Stimulated activated naive B cell treated with anti-CD40 and anti-IgM and Interleukin-4, amounts not matched to agents 10 μg/mL and 1 μg/mL and 100 μg/mL, for 72 hours (primary cell): ENCODE measurements at regions not wholly inside any gene's neighbourhood (a gene's known extent, or its start where the extent isn't known, plus 50 kb on each side); places are given as distances from the start of the nearest gene placed in this dataset.
A peak's percentile ranks its signal among the peaks of the same experiment; 100 is the strongest.
"Not testable (repeated sequence)": the region's sequence is repeated elsewhere in the genome, so short reads cannot be mapped to it uniquely, and the experiment has no call there.

Source experiments
- ATAC-seq, 2 donors: fragments of 150-1000 bp; cut with Tn5 transposase; replicated peaks; 2 replicates each; pipeline ENCODE4 v1.10.0; 2021; ENCODE audit warnings: moderate library complexity in 1 of 2
- DNase-seq: peaks from one replicate; pipeline ENCODE4 v3.0.0; 2021
- H3K27ac Mint-ChIP-seq: one replicate; pipeline ENCODE4 v1.8.0; 2022; ENCODE audit warnings: mild to moderate bottlenecking, mixed read lengths
- H3K27me3 Mint-ChIP-seq, 2 donors: one replicate each; pipeline ENCODE4 v1.8.0; 2022; ENCODE audit warnings: mixed read lengths in 2 of 2
- H3K36me3 Mint-ChIP-seq, 2 donors: one replicate each; pipeline ENCODE4 v1.8.0; 2022; ENCODE audit warnings: mixed read lengths in 2 of 2, mild to moderate bottlenecking in 1 of 2
- H3K4me1 Mint-ChIP-seq, 2 donors: one replicate each; pipeline ENCODE4 v1.8.0; 2022; ENCODE audit warnings: mixed read lengths in 2 of 2, mild to moderate bottlenecking in 1 of 2
- H3K4me3 Mint-ChIP-seq, 2 donors: one replicate each; pipeline ENCODE4 v1.8.0; 2022; ENCODE audit warnings: mild to moderate bottlenecking in 2 of 2, mixed read lengths in 2 of 2, moderate library complexity in 1 of 2
- H3K9me3 Mint-ChIP-seq, 2 donors: one replicate each; pipeline ENCODE4 v1.8.0; 2022; ENCODE audit warnings: mixed read lengths in 2 of 2, mild to moderate bottlenecking in 1 of 2

DNA sequence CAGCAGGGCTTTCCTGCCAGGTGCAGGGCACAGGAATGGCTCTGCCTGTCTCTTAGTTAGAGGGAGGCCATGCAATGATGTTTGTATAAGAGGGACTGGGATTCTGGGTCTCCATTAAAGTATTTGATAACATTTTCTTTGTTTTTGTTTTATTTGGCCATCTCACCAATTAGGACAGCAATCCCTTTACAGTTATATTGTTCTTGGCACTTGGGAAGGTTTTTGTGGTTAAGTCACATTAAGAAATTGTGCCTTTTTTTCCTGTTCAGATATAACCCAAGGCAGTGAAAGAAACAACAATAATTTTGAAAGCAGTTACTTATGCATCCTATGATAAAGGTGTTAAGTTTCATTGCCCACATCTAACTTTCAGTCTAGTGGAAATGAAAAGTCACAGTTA is 237.4 kb upstream of the PRSS58 start:
- H3K36me3 Mint-ChIP-seq, H3K4me3 Mint-ChIP-seq, H3K27ac Mint-ChIP-seq, ATAC-seq, DNase-seq, H3K9me3 Mint-ChIP-seq: not testable (repeated sequence)
- Mint-ChIP-seq H3K27me3 (peaks cover 31 to 36% of the 10 kb centered on the region in 2 donors), H3K4me1 (peaks cover 4 to 11% of the 10 kb centered on the region in 2 donors)

DNA sequence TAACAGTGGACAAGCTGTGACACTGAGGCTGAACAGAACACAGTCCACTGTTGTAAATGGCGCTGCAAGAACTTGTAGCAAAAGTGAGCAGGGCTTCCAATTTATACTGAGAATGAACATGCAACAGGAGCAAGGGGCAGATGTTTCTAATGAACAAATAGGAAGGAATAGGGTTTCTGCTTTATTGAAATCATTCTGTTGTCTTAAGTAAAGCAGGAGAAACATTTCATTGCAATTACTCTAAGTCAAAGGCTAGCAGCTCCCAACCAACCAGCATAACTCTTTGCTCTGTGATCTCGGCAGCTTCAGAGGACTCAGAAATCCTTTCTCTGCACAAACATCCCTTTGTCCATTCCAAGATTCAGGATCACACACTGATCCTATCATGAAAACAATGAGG is 236.2 kb upstream of the PRSS58 start:
- H3K9me3 Mint-ChIP-seq: no peaks in the 10 kb centered on the region
- H3K4me1 Mint-ChIP-seq: peaks cover 4 to 7% of the 10 kb centered on the region in 2 donors
- no peak overlapping the region for H3K4me3 Mint-ChIP-seq
- ATAC-seq (no peak), DNase-seq (no peak)
- no peak overlapping the region for H3K27ac Mint-ChIP-seq
- H3K27me3 Mint-ChIP-seq: peaks cover 33 to 42% of the 10 kb centered on the region in 2 donors
- H3K36me3 Mint-ChIP-seq: no peaks in the 10 kb centered on the region

DNA sequence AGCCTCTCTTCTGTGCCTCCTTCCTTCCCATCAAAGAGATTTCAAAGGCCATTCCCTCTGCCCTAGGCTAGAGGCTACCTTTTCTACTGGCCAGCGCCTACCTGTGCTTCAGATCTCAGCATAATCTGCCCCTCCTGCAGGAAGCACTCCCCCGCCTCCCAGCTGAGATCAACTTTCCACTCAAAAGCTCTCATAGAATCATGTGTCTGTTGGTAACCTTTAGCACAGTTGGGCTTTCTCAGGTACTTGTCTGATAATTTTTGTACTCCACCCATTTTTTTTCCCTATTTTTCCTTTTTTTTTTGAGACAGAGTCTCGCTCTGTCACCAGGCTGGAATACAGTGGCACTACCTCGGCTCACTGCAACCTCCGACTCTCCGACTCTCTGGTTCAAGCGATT is 231.0 kb upstream of the PRSS58 start:
- Mint-ChIP-seq H3K4me1 (peaks cover 11 to 22% of the 10 kb centered on the region in 2 donors), H3K4me3 (no peak overlapping the region), H3K27ac (no peak overlapping the region), H3K9me3 (no peaks in the 10 kb centered on the region), H3K36me3 (no peaks in the 10 kb centered on the region), H3K27me3 (peaks cover 20 to 42% of the 10 kb centered on the region in 2 donors)
- ATAC-seq (no peak), DNase-seq (no peak)

DNA sequence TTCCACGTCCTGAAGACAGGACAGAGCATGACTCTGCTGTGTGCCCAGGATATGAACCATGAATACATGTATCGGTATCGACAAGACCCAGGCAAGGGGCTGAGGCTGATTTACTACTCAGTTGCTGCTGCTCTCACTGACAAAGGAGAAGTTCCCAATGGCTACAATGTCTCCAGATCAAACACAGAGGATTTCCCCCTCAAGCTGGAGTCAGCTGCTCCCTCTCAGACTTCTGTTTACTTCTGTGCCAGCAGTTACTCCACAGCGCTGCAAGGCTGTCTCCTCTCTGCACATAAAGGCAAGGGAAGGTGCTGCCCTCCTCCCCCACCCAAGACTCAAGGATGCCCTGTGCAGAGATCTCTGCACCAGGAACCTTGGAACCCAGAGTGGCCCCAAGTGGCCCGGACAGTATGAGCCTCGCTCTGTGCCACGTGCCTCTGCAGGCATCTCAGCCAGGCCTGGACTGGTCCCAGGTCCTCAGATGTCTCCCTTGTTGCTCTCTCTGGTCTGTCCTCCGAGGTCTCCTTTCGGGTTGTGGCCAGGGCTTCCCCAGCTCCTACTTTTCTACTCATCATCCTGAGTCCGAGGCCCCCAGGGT is 230.3 kb upstream of the PRSS58 start:
- DNase-seq (no peak), ATAC-seq (peak in 1 of 2 donors; percentile 36)
- Mint-ChIP-seq H3K4me1 (peaks cover 14 to 27% of the 10 kb centered on the region in 2 donors), H3K36me3 (no peaks in the 10 kb centered on the region), H3K27ac (no peak overlapping the region), H3K4me3 (no peak overlapping the region), H3K27me3 (peaks cover 20 to 42% of the 10 kb centered on the region in 2 donors), H3K9me3 (no peaks in the 10 kb centered on the region)

DNA sequence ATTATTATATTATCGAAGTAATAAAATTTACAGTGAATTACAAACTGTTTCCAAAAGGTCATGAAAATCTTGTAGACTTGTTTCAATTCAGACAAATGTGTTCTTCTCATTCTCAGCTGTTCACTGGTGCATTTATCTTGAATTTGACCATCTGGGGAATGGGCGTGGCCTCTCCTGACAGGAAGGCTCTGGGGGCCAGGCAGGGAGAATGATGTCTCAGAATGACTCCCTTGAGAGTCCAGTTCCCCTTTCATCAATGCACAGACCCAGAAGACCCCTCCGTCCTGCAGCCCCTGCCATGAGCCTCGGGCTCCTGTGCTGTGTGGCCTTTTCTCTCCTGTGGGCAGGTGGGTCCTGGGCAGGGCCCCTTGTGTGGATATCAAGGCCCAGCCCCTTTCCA is 229.7 kb upstream of the PRSS58 start:
- peak; percentile 56 to 63 for ATAC-seq
- DNase-seq, H3K4me3 Mint-ChIP-seq, H3K9me3 Mint-ChIP-seq, H3K36me3 Mint-ChIP-seq, H3K27ac Mint-ChIP-seq: not testable (repeated sequence)
- Mint-ChIP-seq H3K4me1 (peaks cover 18 to 33% of the 10 kb centered on the region in 2 donors), H3K27me3 (peaks cover 20 to 42% of the 10 kb centered on the region in 2 donors)

DNA sequence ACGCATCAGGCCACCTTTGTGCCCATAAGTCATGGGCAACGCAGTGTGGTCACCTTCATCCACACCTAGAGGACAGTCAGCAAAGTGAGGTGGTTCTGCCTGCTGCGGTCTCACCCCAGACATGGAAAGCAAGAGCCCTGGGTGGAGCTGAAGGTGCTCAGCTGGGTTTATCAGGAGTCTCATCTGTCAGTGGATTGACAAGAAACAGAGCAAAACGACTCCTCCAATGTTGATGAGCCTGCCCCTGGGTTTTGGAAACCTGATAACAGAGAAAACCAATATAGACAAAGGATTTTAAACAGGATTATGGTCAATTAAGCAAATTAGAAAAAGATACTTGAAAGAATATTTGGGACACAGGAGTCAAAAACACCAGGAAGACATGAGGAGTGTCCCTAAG is 229.3 kb upstream of the PRSS58 start:
- H3K4me3 Mint-ChIP-seq: no peak overlapping the region
- no peaks in the 10 kb centered on the region for H3K36me3 Mint-ChIP-seq

DNA sequence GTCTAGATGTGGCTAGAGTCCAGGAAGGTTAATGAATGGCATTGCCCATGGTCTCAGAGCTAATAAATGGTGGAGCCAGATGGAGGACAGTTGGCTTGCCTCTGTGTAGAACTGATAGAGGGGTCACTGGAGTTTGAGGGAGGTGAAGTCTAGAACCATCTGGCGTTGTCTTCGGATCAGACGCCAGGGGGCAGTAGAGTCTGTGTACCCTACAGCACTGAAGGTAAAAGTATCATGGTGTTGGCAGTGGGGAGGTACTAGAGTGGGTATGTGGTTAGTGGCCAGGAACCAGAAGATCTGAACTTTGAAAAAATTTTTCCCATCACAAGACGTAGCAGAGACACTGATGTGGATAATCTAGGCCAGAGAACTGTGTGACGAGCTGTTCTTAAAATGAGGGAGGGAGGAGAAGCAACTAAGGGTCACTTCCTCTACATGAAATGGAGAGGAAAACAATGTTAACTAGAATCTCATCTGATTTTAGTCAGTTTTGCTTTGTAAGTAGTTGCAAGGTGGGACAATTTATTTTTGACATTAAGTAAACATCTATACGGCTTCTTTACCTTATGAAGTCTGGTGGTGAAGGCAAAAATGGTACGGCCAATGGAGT is 227.9 kb upstream of the PRSS58 start:
- H3K36me3 Mint-ChIP-seq: no peaks in the 10 kb centered on the region
- H3K4me3 Mint-ChIP-seq: no peak overlapping the region
- DNase-seq: no peak
- H3K4me1 Mint-ChIP-seq: peaks cover 21 to 35% of the 10 kb centered on the region in 2 donors
- no peak overlapping the region for H3K27ac Mint-ChIP-seq
- ATAC-seq: no peak
- H3K9me3 Mint-ChIP-seq: no peaks in the 10 kb centered on the region
- H3K27me3 Mint-ChIP-seq: peaks cover 20 to 31% of the 10 kb centered on the region in 2 donors

More for the DNA sequence above, 229.3 kb upstream of the PRSS58 start:
- ATAC-seq (no peak), DNase-seq (no peak)
- no peaks in the 10 kb centered on the region for H3K9me3 Mint-ChIP-seq
- H3K27ac Mint-ChIP-seq: no peak overlapping the region
- H3K27me3 Mint-ChIP-seq: peaks cover 20 to 42% of the 10 kb centered on the region in 2 donors
- peaks cover 18 to 35% of the 10 kb centered on the region in 2 donors for H3K4me1 Mint-ChIP-seq

DNA sequence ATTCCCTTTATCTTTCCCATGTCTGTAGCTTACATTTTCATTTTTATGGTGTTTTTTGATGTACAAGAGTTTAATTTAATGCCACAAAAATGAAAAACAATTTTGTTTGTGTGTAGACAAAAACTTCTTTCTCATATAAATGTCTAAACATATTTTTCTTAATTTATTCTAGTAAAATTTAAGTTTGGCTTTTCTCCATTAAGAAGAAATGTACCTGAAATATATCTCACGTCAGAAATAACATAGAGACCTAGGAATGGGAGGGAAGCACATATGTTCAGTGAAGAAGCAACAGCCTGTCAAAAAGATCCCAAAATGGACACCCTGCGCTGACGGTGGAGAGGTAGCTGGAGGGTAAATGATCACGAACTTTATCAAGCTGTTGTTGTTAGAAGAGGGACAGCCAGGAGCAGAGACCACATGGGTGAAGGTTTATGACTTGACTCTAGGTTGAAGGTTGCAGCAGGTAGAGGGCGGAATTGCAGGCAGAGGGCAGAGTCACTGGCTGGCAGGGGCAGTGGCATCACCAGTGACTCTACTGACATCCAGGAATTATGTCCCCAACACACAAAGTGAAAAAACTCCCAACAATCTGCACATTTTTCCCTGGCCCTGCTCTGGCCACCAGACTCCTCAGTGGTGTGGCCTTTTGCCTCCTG is 225.9 kb upstream of the PRSS58 start:
- Mint-ChIP-seq H3K27ac (no peak overlapping the region), H3K4me3 (no peak overlapping the region), H3K4me1 (peaks cover 21 to 36% of the 10 kb centered on the region in 2 donors), H3K27me3 (peaks cover 16 to 24% of the 10 kb centered on the region in 2 donors), H3K9me3 (no peaks in the 10 kb centered on the region), H3K36me3 (no peaks in the 10 kb centered on the region)
- ATAC-seq (no peak), DNase-seq (no peak)

DNA sequence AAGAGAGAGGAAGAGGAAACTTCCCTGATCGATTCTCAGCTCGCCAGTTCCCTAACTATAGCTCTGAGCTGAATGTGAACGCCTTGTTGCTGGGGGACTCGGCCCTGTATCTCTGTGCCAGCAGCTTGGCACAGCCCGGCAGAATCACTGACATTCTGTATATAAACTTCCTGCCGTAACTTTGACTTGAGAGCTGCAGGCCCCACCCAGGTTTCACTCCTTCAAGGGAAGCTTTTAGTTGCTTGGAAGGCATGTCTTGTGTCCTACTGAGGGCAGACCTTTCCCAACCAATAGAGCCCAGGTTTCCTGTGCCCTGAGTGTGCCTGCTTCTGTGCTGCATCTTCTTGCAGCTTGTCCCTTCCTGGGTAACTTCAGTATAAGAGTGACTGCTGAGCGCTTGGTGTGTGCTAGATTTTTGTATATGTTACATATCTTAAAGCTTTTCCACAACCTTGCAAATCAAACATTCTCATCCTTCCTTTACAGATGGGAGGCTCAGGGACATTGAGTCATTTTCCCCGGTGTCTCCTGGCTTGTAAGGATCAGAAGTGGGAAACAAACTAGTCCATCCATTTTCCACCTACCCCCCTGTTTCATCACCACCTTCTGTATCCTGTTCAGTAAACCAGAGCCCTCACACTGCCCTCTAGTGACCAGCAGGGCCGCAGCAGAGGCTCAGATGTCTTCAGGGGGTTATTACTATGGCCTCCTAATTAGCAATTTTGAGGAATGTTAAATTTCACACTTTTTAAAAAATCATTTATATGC is 225.2 kb upstream of the PRSS58 start:
- peaks cover 28 to 42% of the 10 kb centered on the region in 2 donors for H3K4me1 Mint-ChIP-seq
- DNase-seq: peak; percentile 22
- H3K27me3 Mint-ChIP-seq: peaks cover 18 to 24% of the 10 kb centered on the region in 2 donors
- peak; percentile 80 to 82 for ATAC-seq
- H3K9me3 Mint-ChIP-seq: no peaks in the 10 kb centered on the region
- H3K4me3 Mint-ChIP-seq: no peak overlapping the region
- no peak overlapping the region for H3K27ac Mint-ChIP-seq
- no peaks in the 10 kb centered on the region for H3K36me3 Mint-ChIP-seq

DNA sequence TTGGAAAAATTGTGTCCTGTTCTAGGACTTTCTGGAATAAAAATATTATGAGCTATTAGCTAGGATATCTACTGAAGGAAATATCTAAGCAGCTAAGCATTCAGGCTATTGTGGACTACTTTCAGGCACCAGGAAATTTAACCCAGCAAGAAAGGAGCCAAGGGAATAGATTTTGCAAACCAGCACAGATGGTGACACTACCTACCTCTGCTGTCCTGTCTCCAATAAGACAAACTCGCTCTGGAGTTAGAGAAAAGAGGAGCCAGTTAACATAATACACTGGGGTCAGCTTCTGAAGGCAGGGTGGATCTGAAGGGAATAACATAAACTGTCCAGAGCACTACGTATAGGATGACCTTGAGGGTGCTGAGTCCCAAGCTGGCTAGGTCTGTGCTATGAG is 223.7 kb upstream of the PRSS58 start:
- H3K27ac Mint-ChIP-seq: no peak overlapping the region
- ATAC-seq (no peak), DNase-seq (no peak)
- peaks cover 27 to 30% of the 10 kb centered on the region in 2 donors for H3K27me3 Mint-ChIP-seq
- H3K36me3 Mint-ChIP-seq: no peaks in the 10 kb centered on the region
- no peaks in the 10 kb centered on the region for H3K9me3 Mint-ChIP-seq
- no peak overlapping the region for H3K4me3 Mint-ChIP-seq
- peaks cover 21 to 32% of the 10 kb centered on the region in 2 donors for H3K4me1 Mint-ChIP-seq

DNA sequence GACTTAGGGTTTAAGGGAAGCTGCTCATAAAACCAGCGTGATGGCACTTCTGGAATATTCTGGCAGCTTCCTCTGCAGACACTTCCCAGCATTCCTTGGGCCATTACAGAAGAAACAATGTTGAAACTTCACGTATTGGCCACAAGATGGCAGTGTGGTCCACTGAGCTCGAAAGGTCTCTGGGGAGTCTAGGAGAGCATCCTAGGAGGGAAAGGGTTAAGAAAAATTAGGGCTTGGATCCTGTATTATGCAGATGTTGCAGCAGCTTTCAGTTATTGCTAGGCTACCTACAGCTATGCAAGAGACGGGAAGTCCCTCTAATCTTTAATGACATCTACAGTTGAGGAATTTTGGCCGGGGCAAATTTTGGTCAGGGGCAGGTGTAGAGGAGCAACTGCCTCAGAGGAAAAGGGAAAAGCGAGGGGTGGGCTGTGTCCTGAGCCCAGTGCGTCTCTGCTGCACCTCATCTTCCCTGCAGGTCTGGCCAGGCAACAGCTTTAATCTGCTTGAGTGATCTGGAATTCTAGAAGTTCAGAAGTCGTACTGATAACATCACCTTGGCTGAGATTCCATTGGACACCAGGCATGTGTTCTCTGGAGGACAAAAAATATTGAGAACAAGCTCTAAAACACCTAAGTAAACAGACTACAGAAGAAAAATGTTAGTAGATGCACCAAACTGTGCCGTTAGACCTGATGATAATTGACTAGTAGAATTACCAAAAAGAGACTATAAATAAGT is 220.8 kb upstream of the PRSS58 start:
- H3K4me1 Mint-ChIP-seq: peaks cover 17 to 24% of the 10 kb centered on the region in 2 donors
- H3K27me3 Mint-ChIP-seq: peaks cover 17% of the 10 kb centered on the region in 2 donors
- no peak overlapping the region for H3K27ac Mint-ChIP-seq
- H3K4me3 Mint-ChIP-seq: no peak overlapping the region
- peak; percentile 59 to 75 for ATAC-seq
- no peaks in the 10 kb centered on the region for H3K36me3 Mint-ChIP-seq
- H3K9me3 Mint-ChIP-seq: no peaks in the 10 kb centered on the region
- no peak for DNase-seq

DNA sequence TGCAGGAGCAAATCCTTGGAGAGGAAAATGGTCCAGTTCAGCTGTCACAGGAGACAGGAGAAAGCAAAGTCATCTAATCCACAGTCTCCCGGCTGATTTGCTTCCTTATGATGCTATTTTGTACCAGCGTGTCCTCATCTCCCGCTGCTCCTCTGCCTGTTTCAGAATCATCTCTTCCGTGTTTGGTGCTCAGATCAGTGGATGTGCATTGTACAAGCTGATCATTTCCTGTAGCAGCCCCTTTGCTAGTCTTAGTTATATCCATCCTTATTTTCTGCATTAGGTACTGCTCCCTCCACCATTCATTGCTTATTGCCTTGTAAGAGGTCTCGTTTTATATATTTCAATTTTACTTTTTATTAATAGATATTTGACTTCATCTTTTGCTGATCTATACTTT is 219.9 kb upstream of the PRSS58 start:
- not testable (repeated sequence) for H3K36me3 Mint-ChIP-seq, H3K27ac Mint-ChIP-seq, H3K9me3 Mint-ChIP-seq, DNase-seq, H3K4me3 Mint-ChIP-seq, ATAC-seq
- H3K4me1 Mint-ChIP-seq: peaks cover 15 to 19% of the 10 kb centered on the region in 2 donors
- peaks cover 17% of the 10 kb centered on the region in 2 donors for H3K27me3 Mint-ChIP-seq

DNA sequence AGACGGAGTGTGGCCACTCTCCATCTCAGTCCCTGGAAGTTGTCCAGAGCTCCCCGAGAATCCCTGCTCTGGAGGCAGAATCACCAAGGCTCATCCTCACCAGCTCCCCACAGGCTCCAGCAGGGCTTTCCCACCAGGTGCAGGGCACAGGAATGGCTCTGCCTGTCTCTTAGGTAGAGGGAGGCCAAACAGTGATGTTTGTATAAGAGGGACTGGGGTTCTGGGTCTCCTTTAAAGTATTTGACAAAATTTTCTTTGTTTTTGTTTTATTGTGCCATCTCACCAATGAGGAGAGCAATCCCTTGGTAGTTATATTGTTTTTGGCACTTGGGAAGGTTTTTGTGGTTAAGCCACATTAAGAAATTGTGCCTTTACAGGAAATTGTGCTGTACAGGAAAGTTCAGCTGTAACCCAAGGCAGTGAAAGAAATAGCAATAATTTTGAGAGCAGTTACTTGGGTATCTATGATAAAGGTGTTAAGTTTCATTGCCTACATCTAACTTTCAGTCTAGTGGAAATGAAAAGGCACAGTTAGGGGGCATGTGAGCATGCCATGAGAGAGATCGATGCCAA is 219.3 kb upstream of the PRSS58 start:
- no peaks in the 10 kb centered on the region for H3K36me3 Mint-ChIP-seq

More for the DNA sequence above, 219.3 kb upstream of the PRSS58 start:
- Mint-ChIP-seq H3K4me3 (no peak overlapping the region), H3K27me3 (peaks cover 17% of the 10 kb centered on the region in 2 donors), H3K27ac (no peak overlapping the region), H3K4me1 (peaks cover 19 to 20% of the 10 kb centered on the region in 2 donors), H3K9me3 (no peaks in the 10 kb centered on the region)
- DNase-seq: no peak
- no peak for ATAC-seq
